Right kidney (tissue), 1 donor: ENCODE measurements at regions not wholly inside any gene's neighbourhood (a gene's known extent, or its start where the extent isn't known, plus 50 kb on each side); places are given as distances from the start of the nearest gene placed in this dataset.
"Not testable (repeated sequence)": the region's sequence is repeated elsewhere in the genome, so short reads cannot be mapped to it uniquely, and the experiment has no call there.

Experiments
- DNase-seq: peaks from one replicate; pipeline ENCODE4 v3.0.0-alpha.2; 2016

GRCh38 chr1:91207691-91208090 lies 185.9 kb upstream of the ZNF644 start:
- DNase-seq, result not testable (repeated sequence)

GRCh38 chr1:91204150-91204549 lies 182.3 kb upstream of the ZNF644 start:
- not testable (repeated sequence) for DNase-seq

GRCh38 chr1:91201694-91202093 lies 179.9 kb upstream of the ZNF644 start:
- DNase-seq, result no peak

- no peak for DNase-seq
These were observed 179.3 kb upstream of the ZNF644 start for GRCh38 chr1:91201176-91201575.

- DNase-seq, result no peak
These were observed 178.8 kb upstream of the ZNF644 start for GRCh38 chr1:91200675-91201074.

GRCh38 chr1:91199988-91200387 lies 178.2 kb upstream of the ZNF644 start:
- DNase-seq, result no peak

- no peak for DNase-seq
These were observed 169.2 kb upstream of the ZNF644 start for GRCh38 chr1:91190996-91191395.

- no peak for DNase-seq
These were observed 167.3 kb upstream of the ZNF644 start for GRCh38 chr1:91189096-91189495.

- not testable (repeated sequence) for DNase-seq
These were observed 161.0 kb upstream of the ZNF644 start for GRCh38 chr1:91182807-91183206.

GRCh38 chr1:91176250-91176649 lies 154.4 kb upstream of the ZNF644 start:
- no peak for DNase-seq

GRCh38 chr1:91174734-91175133 lies 152.9 kb upstream of the ZNF644 start:
- DNase-seq, result no peak

- no peak for DNase-seq
These were observed 151.6 kb upstream of the ZNF644 start for GRCh38 chr1:91173346-91173890.

GRCh38 chr1:91172541-91172940 lies 150.7 kb upstream of the ZNF644 start:
- no peak for DNase-seq

- no peak for DNase-seq
These were observed 150.1 kb upstream of the ZNF644 start for GRCh38 chr1:91171898-91172297.

- DNase-seq, result no peak
These were observed 148.7 kb upstream of the ZNF644 start for GRCh38 chr1:91170571-91170970.

GRCh38 chr1:91166106-91166712 lies 144.4 kb upstream of the ZNF644 start:
- no peak for DNase-seq

- peak; percentile 52 for DNase-seq
These were observed 143.3 kb upstream of the ZNF644 start for GRCh38 chr1:91165033-91165654.

GRCh38 chr1:91162613-91163012 lies 140.8 kb upstream of the ZNF644 start:
- no peak for DNase-seq

- DNase-seq, result no peak
These were observed 139.9 kb upstream of the ZNF644 start for GRCh38 chr1:91161749-91162148.

GRCh38 chr1:91161166-91161565 lies 139.3 kb upstream of the ZNF644 start:
- no peak for DNase-seq

- no peak for DNase-seq
These were observed 138.7 kb upstream of the ZNF644 start for GRCh38 chr1:91160363-91161075.

GRCh38 chr1:91153341-91153740 lies 131.5 kb upstream of the ZNF644 start:
- no peak for DNase-seq

GRCh38 chr1:91152331-91152730 lies 130.5 kb upstream of the ZNF644 start:
- no peak for DNase-seq

- DNase-seq, result no peak
These were observed 129.9 kb upstream of the ZNF644 start for GRCh38 chr1:91151702-91152101.
